ENCODE measurements at regions not wholly inside any gene's neighbourhood (a gene's known extent, or its start where the extent isn't known, plus 50 kb on each side); places are given as distances from the start of the nearest gene placed in this dataset.

DNA sequence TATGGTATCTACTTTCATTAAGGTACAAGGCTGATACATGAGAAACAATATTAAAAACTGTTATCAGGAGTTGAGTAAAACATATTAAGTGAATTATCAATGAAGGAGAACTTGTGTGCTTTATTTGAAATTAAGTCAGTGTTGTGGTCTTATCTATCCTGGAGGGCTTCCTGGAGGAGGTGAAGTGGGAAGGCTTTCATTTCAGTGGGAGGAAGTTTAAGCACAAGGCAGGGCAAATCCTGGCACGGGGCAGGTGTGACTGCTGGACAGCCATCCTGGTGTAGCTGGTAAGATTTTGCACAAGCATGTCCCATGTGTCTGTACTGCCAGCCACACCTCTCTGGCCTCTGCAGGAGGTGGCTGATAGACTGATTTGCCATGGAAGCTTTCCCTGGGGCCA lies 159.7 kb upstream of the SKOR2 start:
- TF ChIP-seq CBX2 (IDR thresholded peaks at IDR 0.05; ENCODE audit: borderline replicate concordance, low read depth) (no peak), BHLHE40 (IDR thresholded peaks at IDR 0.05; ENCODE audit: low read depth, low read length) (no peak), JUNB (IDR thresholded peaks at IDR 0.05) (no peak), CHD4 (IDR thresholded peaks at IDR 0.05; ENCODE audit: borderline replicate concordance) (no peak), POLR2A (IDR thresholded peaks at IDR 0.05; ENCODE audit: low read length) (no peak), MYC (IDR thresholded peaks at IDR 0.05; ENCODE audit: borderline replicate concordance, low read length) (no peak)
- TF ChIP-seq, protein P1, sequence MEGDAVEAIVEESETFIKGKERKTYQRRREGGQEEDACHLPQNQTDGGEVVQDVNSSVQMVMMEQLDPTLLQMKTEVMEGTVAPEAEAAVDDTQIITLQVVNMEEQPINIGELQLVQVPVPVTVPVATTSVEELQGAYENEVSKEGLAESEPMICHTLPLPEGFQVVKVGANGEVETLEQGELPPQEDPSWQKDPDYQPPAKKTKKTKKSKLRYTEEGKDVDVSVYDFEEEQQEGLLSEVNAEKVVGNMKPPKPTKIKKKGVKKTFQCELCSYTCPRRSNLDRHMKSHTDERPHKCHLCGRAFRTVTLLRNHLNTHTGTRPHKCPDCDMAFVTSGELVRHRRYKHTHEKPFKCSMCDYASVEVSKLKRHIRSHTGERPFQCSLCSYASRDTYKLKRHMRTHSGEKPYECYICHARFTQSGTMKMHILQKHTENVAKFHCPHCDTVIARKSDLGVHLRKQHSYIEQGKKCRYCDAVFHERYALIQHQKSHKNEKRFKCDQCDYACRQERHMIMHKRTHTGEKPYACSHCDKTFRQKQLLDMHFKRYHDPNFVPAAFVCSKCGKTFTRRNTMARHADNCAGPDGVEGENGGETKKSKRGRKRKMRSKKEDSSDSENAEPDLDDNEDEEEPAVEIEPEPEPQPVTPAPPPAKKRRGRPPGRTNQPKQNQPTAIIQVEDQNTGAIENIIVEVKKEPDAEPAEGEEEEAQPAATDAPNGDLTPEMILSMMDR (IDR thresholded peaks at IDR 0.05), result no peak
- TF ChIP-seq, protein P2, sequence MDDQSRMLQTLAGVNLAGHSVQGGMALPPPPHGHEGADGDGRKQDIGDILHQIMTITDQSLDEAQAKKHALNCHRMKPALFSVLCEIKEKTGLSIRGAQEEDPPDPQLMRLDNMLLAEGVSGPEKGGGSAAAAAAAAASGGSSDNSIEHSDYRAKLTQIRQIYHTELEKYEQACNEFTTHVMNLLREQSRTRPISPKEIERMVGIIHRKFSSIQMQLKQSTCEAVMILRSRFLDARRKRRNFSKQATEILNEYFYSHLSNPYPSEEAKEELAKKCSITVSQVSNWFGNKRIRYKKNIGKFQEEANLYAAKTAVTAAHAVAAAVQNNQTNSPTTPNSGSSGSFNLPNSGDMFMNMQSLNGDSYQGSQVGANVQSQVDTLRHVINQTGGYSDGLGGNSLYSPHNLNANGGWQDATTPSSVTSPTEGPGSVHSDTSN (IDR thresholded peaks at IDR 0.05), result no peak
- TF ChIP-seq, protein P3, sequence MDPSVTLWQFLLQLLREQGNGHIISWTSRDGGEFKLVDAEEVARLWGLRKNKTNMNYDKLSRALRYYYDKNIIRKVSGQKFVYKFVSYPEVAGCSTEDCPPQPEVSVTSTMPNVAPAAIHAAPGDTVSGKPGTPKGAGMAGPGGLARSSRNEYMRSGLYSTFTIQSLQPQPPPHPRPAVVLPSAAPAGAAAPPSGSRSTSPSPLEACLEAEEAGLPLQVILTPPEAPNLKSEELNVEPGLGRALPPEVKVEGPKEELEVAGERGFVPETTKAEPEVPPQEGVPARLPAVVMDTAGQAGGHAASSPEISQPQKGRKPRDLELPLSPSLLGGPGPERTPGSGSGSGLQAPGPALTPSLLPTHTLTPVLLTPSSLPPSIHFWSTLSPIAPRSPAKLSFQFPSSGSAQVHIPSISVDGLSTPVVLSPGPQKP (IDR thresholded peaks at IDR 0.05; ENCODE audit: low read depth, low read length), result no peak
- TF ChIP-seq, protein P4, sequence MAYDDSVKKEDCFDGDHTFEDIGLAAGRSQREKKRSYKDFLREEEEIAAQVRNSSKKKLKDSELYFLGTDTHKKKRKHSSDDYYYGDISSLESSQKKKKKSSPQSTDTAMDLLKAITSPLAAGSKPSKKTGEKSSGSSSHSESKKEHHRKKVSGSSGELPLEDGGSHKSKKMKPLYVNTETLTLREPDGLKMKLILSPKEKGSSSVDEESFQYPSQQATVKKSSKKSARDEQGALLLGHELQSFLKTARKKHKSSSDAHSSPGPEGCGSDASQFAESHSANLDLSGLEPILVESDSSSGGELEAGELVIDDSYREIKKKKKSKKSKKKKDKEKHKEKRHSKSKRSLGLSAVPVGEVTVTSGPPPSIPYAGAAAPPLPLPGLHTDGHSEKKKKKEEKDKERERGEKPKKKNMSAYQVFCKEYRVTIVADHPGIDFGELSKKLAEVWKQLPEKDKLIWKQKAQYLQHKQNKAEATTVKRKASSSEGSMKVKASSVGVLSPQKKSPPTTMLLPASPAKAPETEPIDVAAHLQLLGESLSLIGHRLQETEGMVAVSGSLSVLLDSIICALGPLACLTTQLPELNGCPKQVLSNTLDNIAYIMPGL (CRISPR knock-in tag; IDR thresholded peaks at IDR 0.05; ENCODE audit: borderline replicate concordance), result no peak

All from A549 (cell line).